HG03565 (cell line): ENCODE measurements at regions not wholly inside any gene's neighbourhood (a gene's known extent, or its start where the extent isn't known, plus 50 kb on each side); places are given as distances from the start of the nearest gene placed in this dataset.
A peak's percentile ranks its signal among the peaks of the same experiment; 100 is the strongest.

Source experiments
- ATAC-seq: cut with Tn5 transposase; IDR thresholded peaks from one replicate; pipeline ENCODE4 v1.9.1; 2021; ENCODE audit warnings: mild to moderate bottlenecking, moderate library complexity; ENCODE audit not compliant: unreplicated experiment

GRCh38 chr13:91111476-91112200, 235.8 kb upstream of the MIR17HG start:
- ATAC-seq: no peak

GRCh38 chr13:91112201-91112923, 235.1 kb upstream of the MIR17HG start:
- no peak for ATAC-seq

GRCh38 chr13:91112924-91113277, 234.6 kb upstream of the MIR17HG start:
- ATAC-seq: no peak

- ATAC-seq: no peak
Measured at GRCh38 chr13:91115776-91116175, 231.7 kb upstream of the MIR17HG start.

GRCh38 chr13:91117351-91117750, 230.1 kb upstream of the MIR17HG start:
- no peak for ATAC-seq

- ATAC-seq: peak; percentile 57
Measured at GRCh38 chr13:91119643-91120042, 227.8 kb upstream of the MIR17HG start.

GRCh38 chr13:91122766-91123165, 224.7 kb upstream of the MIR17HG start:
- no peak for ATAC-seq

GRCh38 chr13:91123456-91124127, 223.9 kb upstream of the MIR17HG start:
- peak; percentile 50 for ATAC-seq

GRCh38 chr13:91126806-91127205, 220.7 kb upstream of the MIR17HG start:
- no peak for ATAC-seq

- no peak for ATAC-seq
Measured at GRCh38 chr13:91127995-91128394, 219.5 kb upstream of the MIR17HG start.

- no peak for ATAC-seq
Measured at GRCh38 chr13:91132381-91132780, 215.1 kb upstream of the MIR17HG start.

- ATAC-seq: no peak
Measured at GRCh38 chr13:91132786-91133185, 214.7 kb upstream of the MIR17HG start.

- ATAC-seq: peak; percentile 87
Measured at GRCh38 chr13:91133941-91134802, 213.3 kb upstream of the MIR17HG start.

- ATAC-seq: no peak
Measured at GRCh38 chr13:91134803-91135184, 212.7 kb upstream of the MIR17HG start.

GRCh38 chr13:91135376-91135775, 212.1 kb upstream of the MIR17HG start:
- no peak for ATAC-seq

GRCh38 chr13:91135968-91136367, 211.5 kb upstream of the MIR17HG start:
- ATAC-seq: no peak

- ATAC-seq: no peak
Measured at GRCh38 chr13:91136806-91137205, 210.7 kb upstream of the MIR17HG start.

- ATAC-seq: no peak
Measured at GRCh38 chr13:91139232-91139631, 208.3 kb upstream of the MIR17HG start.

GRCh38 chr13:91141543-91142061, 205.9 kb upstream of the MIR17HG start:
- ATAC-seq: no peak

- no peak for ATAC-seq
Measured at GRCh38 chr13:91142572-91142971, 204.9 kb upstream of the MIR17HG start.

GRCh38 chr13:91144054-91144453, 203.4 kb upstream of the MIR17HG start:
- no peak for ATAC-seq
